Breast epithelium (tissue), 4 donors: ENCODE measurements at regions not wholly inside any gene's neighbourhood (a gene's known extent, or its start where the extent isn't known, plus 50 kb on each side); places are given as distances from the start of the nearest gene placed in this dataset.
"Not testable (repeated sequence)": the region's sequence is repeated elsewhere in the genome, so short reads cannot be mapped to it uniquely, and the experiment has no call there.

ENCODE experiments used
- DNase-seq, 2 donors: peaks; one replicate each; pipeline ENCODE4 v3.0.0-alpha.2; 2019; ENCODE audit warnings: low spot score in 2 of 2
- H3K27ac ChIP-seq, 2 donors: fragments of 200-600 bp; sonication (generic) in 1 of 2; one replicate each; pipeline ENCODE4 v1.5.1; 2016 to 2019; ENCODE audit warnings: mild to moderate bottlenecking in 1 of 2
- H3K27me3 ChIP-seq, 2 donors: fragments of 200-600 bp; sonication (generic) in 1 of 2; one replicate each; pipeline versions ENCODE4 v1.5.1 to v1.6.0; 2017 to 2019; ENCODE audit warnings: control low read depth in 1 of 2, mild to moderate bottlenecking in 1 of 2
- H3K36me3 ChIP-seq: fragments of 200-600 bp; one replicate; pipeline ENCODE4 v1.5.1; 2019
- H3K4me1 ChIP-seq, 2 donors: fragments of 200-600 bp; sonication (generic); one replicate each; pipeline ENCODE4 v1.5.1; 2016 to 2019; ENCODE audit warnings: control low read depth in 1 of 2
- H3K4me3 ChIP-seq, 3 donors: fragments of 200-600 bp; sonication (generic); 1 replicate in 2 of 3; 2 replicates in 1 of 3; pipeline ENCODE4 v1.5.1; 2016 to 2019; ENCODE audit warnings: mild to moderate bottlenecking in 3 of 3, moderate library complexity in 2 of 3
- H3K9me3 ChIP-seq, 2 donors: fragments of 200-600 bp; sonication (generic) in 1 of 2; one replicate each; pipeline ENCODE4 v1.5.1; 2016 to 2019; ENCODE audit warnings: control low read depth in 1 of 2
- POLR2A ChIP-seq: fragments of 450-650 bp; IDR thresholded peaks from one replicate; pipeline ENCODE4 v1.6.1; 2016; ENCODE audit warnings: antibody characterized with exemption, mild to moderate bottlenecking, moderate library complexity
- POLR2AphosphoS5 ChIP-seq, 3 donors: sonication (generic); formaldehyde crosslinking; IDR thresholded peaks; one replicate each; pipeline ENCODE4 v1.6.1; 2017; ENCODE audit warnings: antibody characterized with exemption in 3 of 3
- intact Hi-C: fragments of 100-400 bp; cut with DNase I; formaldehyde crosslinking; loops from one replicate; pipeline ENCODE4 v1.15.1; 2023; ENCODE audit warnings: low total_unique reads
- TF ChIP-seq, protein P1 (sequence below), 3 donors: fragments of 450-650 bp; IDR thresholded peaks; one replicate each; pipeline ENCODE4 v1.5.1; 2016 to 2017; ENCODE audit warnings: antibody characterized with exemption in 3 of 3, mild to moderate bottlenecking in 3 of 3, moderate library complexity in 3 of 3

GRCh38 chr20:48035961-48036731 is 250.9 kb upstream of the SULF2 start:
- H3K9me3 ChIP-seq = no peaks in the 10 kb centered on the region
- intact Hi-C loops = no loop called here
- DNase-seq = no peak
- H3K4me1 ChIP-seq = no peaks in the 10 kb centered on the region
- TF ChIP-seq, protein P1, sequence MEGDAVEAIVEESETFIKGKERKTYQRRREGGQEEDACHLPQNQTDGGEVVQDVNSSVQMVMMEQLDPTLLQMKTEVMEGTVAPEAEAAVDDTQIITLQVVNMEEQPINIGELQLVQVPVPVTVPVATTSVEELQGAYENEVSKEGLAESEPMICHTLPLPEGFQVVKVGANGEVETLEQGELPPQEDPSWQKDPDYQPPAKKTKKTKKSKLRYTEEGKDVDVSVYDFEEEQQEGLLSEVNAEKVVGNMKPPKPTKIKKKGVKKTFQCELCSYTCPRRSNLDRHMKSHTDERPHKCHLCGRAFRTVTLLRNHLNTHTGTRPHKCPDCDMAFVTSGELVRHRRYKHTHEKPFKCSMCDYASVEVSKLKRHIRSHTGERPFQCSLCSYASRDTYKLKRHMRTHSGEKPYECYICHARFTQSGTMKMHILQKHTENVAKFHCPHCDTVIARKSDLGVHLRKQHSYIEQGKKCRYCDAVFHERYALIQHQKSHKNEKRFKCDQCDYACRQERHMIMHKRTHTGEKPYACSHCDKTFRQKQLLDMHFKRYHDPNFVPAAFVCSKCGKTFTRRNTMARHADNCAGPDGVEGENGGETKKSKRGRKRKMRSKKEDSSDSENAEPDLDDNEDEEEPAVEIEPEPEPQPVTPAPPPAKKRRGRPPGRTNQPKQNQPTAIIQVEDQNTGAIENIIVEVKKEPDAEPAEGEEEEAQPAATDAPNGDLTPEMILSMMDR (IDR thresholded peaks at IDR 0.05) = no peak
- TF ChIP-seq POLR2AphosphoS5 (IDR thresholded peaks at IDR 0.05) = no peak
- no peak for TF ChIP-seq POLR2A
- H3K4me3 ChIP-seq = no peak overlapping the region
- no peaks in the 10 kb centered on the region for H3K36me3 ChIP-seq
- no peaks in the 10 kb centered on the region for H3K27me3 ChIP-seq
- no peak overlapping the region for H3K27ac ChIP-seq

- intact Hi-C loops = no loop called here
- Histone ChIP-seq H3K27ac (no peak overlapping the region), H3K4me3 (no peak overlapping the region), H3K9me3 (no peaks in the 10 kb centered on the region), H3K36me3 (no peaks in the 10 kb centered on the region), H3K4me1 (no peaks in the 10 kb centered on the region), H3K27me3 (no peaks in the 10 kb centered on the region)
- no peak for DNase-seq
- TF ChIP-seq POLR2AphosphoS5 (IDR thresholded peaks at IDR 0.05) (no peak), POLR2A (no peak)
- TF ChIP-seq, protein P1 (IDR thresholded peaks at IDR 0.05) = no peak
Observed at GRCh38 chr20:48034751-48035150, 249.5 kb upstream of the SULF2 start.

DNA sequence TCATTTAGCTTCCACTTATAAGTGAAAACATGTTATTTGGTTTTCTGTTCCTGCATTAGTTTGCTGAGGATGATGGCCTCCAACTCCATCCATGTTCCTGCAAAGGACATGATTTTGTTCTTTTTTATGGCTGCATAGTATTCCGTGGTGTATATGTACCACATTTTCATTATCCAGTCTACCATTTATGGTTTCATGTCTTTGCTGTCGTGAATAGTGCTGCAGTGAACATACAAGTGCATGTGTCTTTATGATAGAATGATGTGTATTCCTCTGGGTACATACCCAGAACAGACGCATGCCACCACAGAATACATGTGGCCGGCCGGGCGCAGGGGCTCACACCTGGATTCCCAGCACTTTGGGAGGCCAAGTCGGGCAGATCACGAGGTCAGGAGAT is 247.7 kb upstream of the SULF2 start:
- H3K27ac ChIP-seq, H3K36me3 ChIP-seq, H3K27me3 ChIP-seq, H3K9me3 ChIP-seq, intact Hi-C loops, H3K4me3 ChIP-seq, DNase-seq, H3K4me1 ChIP-seq: not testable (repeated sequence)

DNA sequence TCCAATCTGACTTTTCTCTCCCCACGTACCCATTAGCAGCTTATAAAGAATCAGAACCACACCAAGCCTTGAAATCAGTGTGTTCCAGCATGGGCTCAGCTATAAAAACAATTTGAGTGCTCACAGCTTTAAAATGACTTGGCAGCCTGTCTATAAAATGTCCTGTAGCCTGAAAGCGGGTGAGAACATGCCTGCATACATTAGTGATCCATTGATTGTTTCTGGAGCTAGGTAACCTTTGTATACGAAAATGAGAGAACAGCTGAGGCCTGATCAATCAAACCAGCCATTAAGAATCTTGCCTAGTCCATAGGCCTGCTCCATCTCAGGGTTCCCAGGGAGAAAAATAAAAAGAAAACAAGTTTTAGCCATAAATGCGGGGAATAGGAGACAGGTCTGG is 245.8 kb upstream of the SULF2 start:
- intact Hi-C loops = no loop called here
- Histone ChIP-seq H3K27ac (no peak overlapping the region), H3K4me1 (no peaks in the 10 kb centered on the region), H3K27me3 (no peaks in the 10 kb centered on the region), H3K4me3 (no peak overlapping the region), H3K9me3 (no peaks in the 10 kb centered on the region), H3K36me3 (no peaks in the 10 kb centered on the region)
- no peak for DNase-seq
- TF ChIP-seq POLR2AphosphoS5 (IDR thresholded peaks at IDR 0.05) (no peak), POLR2A (no peak)
- TF ChIP-seq, protein P1 (IDR thresholded peaks at IDR 0.05) = no peak

- Histone ChIP-seq H3K27me3 (no peaks in the 10 kb centered on the region), H3K27ac (no peak overlapping the region), H3K4me3 (no peak overlapping the region), H3K36me3 (no peaks in the 10 kb centered on the region), H3K4me1 (no peaks in the 10 kb centered on the region), H3K9me3 (no peaks in the 10 kb centered on the region)
- TF ChIP-seq POLR2AphosphoS5 (IDR thresholded peaks at IDR 0.05) = no peak
- TF ChIP-seq POLR2A = no peak
- TF ChIP-seq, protein P1 (IDR thresholded peaks at IDR 0.05) = no peak
- intact Hi-C loops = no loop called here
- no peak for DNase-seq
Observed at GRCh38 chr20:48026981-48027592, 241.8 kb upstream of the SULF2 start.
